Neural progenitor cell (in vitro differentiated cells): ENCODE measurements at regions not wholly inside any gene's neighbourhood (a gene's known extent, or its start where the extent isn't known, plus 50 kb on each side); places are given as distances from the start of the nearest gene placed in this dataset.

Experiments used
- EZH2 ChIP-seq: fragments of 200-600 bp; sonication (generic); IDR thresholded peaks from 2 replicates; pipeline ENCODE4 v1.6.1; 2017; ENCODE audit warnings: antibody characterized with exemption, mild to moderate bottlenecking, moderate library complexity
- EZH2phosphoT487 ChIP-seq: fragments of 200-600 bp; sonication (generic); IDR thresholded peaks from 2 replicates; pipeline ENCODE4 v1.6.1; 2017; ENCODE audit warnings: antibody characterized with exemption
- TF ChIP-seq, protein P1 (sequence below): fragments of 200-600 bp; sonication (generic); IDR thresholded peaks from 2 replicates; pipeline ENCODE4 v1.5.1; 2017; ENCODE audit warnings: antibody characterized with exemption, mild to moderate bottlenecking

DNA sequence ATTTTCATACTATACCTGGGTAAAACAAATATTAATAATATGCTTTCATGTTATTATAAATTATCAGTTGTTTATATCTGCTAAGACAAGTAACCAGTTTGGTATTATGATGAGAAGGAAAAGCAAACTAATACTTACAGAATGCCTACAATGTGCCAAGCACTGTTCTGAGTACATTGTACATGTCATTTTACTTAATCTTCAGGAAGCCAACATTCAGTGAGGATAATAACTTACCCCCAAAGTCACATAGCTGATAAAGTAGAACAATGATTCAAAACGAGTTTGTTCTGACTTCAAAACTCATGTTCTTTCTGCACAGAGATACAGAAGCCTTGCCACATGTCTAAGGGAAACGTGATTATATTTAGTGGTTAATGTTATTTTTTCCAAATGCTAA lies 89.0 kb upstream of the DIO2 start:
- TF ChIP-seq, protein P1, sequence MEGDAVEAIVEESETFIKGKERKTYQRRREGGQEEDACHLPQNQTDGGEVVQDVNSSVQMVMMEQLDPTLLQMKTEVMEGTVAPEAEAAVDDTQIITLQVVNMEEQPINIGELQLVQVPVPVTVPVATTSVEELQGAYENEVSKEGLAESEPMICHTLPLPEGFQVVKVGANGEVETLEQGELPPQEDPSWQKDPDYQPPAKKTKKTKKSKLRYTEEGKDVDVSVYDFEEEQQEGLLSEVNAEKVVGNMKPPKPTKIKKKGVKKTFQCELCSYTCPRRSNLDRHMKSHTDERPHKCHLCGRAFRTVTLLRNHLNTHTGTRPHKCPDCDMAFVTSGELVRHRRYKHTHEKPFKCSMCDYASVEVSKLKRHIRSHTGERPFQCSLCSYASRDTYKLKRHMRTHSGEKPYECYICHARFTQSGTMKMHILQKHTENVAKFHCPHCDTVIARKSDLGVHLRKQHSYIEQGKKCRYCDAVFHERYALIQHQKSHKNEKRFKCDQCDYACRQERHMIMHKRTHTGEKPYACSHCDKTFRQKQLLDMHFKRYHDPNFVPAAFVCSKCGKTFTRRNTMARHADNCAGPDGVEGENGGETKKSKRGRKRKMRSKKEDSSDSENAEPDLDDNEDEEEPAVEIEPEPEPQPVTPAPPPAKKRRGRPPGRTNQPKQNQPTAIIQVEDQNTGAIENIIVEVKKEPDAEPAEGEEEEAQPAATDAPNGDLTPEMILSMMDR = no peak
- TF ChIP-seq EZH2phosphoT487 (no peak), EZH2 (no peak)
